H1 (cell line): ENCODE measurements at regions not wholly inside any gene's neighbourhood (a gene's known extent, or its start where the extent isn't known, plus 50 kb on each side); places are given as distances from the start of the nearest gene placed in this dataset.
A peak's percentile ranks its signal among the peaks of the same experiment; 100 is the strongest.

ENCODE experiments used
- CTCF ChIA-PET: fragments of 300-600 bp; sonication (Branson Sonifier 250); formaldehyde crosslinking; loops from one replicate; lab custom pipeline; 2021; ENCODE audit not compliant: partially characterized antibody; lab: Charles Lee
- POLR2A ChIA-PET: fragments of 300-600 bp; sonication (Branson Sonifier 250); formaldehyde crosslinking; loops from one replicate; lab custom pipeline; 2021; ENCODE audit warnings: inconsistent platforms; ENCODE audit not compliant: partially characterized antibody; lab: Charles Lee
- DNase-seq, 2 experiments: peaks; one replicate each; pipeline versions ENCODE4 v3.0.0 to v3.0.0-alpha.2; 2010 to 2022; ENCODE audit warnings: low spot score in 2 of 2, low read depth in 1 of 2, mixed read lengths in 1 of 2
- FAIRE-seq: peaks from 2 replicates; lab custom pipeline; 2011; peaks lifted over from hg19 to GRCh38; lab: Jason Lieb, UNC
- H2AFZ ChIP-seq: 2 replicates; pipeline ENCODE4 v1.8.1; 2012; ENCODE audit warnings: low read length, inconsistent platforms
- H2AK5ac ChIP-seq: 2 replicates; pipeline ENCODE4 v1.6.1; 2013; ENCODE audit warnings: low read depth, low read length
- H2BK120ac ChIP-seq: replicated peaks from 2 replicates; pipeline ENCODE3; 2013; ENCODE audit warnings: low read depth, low read length, inconsistent platforms
- H2BK12ac ChIP-seq: 2 replicates; pipeline ENCODE4 v1.6.1; 2013; ENCODE audit warnings: low read depth, low read length
- H2BK15ac ChIP-seq: 2 replicates; pipeline ENCODE4 v1.6.1; 2013; ENCODE audit warnings: low read length
- H2BK20ac ChIP-seq: 2 replicates; pipeline ENCODE4 v1.6.1; 2013; ENCODE audit warnings: low read length
- H2BK5ac ChIP-seq: 2 replicates; pipeline ENCODE4 v1.6.1; 2013; ENCODE audit warnings: low read depth, low read length
- H3K14ac ChIP-seq: 2 replicates; pipeline ENCODE4 v1.6.1; 2013; ENCODE audit warnings: inconsistent platforms; ENCODE audit not compliant: insufficient read length
- H3K18ac ChIP-seq: 2 replicates; pipeline ENCODE4 v1.6.1; 2013; ENCODE audit warnings: low read length; ENCODE audit errors: extremely low read depth
- H3K23ac ChIP-seq: 2 replicates; pipeline ENCODE4 v1.6.1; 2013; ENCODE audit warnings: inconsistent platforms; ENCODE audit not compliant: insufficient read length
- H3K23me2 ChIP-seq: 2 replicates; pipeline ENCODE4 v1.6.1; 2013; ENCODE audit warnings: low read depth, low read length
- H3K27ac ChIP-seq: 2 replicates; pipeline ENCODE4 v1.6.1; 2011; ENCODE audit warnings: low read depth, low read length, inconsistent platforms
- H3K27me3 ChIP-seq, 4 experiments: replicated peaks in 1 of 4; 1 replicate in 1 of 4; 2 replicates in 3 of 4; pipeline versions ENCODE4 v1.6.1 to v1.8.1; 2011 to 2013; ENCODE audit warnings: low read length in 3 of 4, mild to moderate bottlenecking in 3 of 4, inconsistent platforms in 2 of 4, mixed read lengths in 2 of 4, moderate library complexity in 1 of 4; ENCODE audit not compliant: control insufficient read depth in 3 of 4, insufficient read depth in 3 of 4; ENCODE audit errors: extremely low read depth in 1 of 4
- H3K36me3 ChIP-seq, 4 experiments: 2 replicates each; pipeline versions ENCODE4 v1.6.1 to v1.8.1; 2011 to 2013; ENCODE audit warnings: mild to moderate bottlenecking in 4 of 4, low read length in 3 of 4, moderate library complexity in 2 of 4, control low read depth in 1 of 4, inconsistent platforms in 1 of 4; ENCODE audit not compliant: insufficient read depth in 4 of 4, control insufficient read depth in 2 of 4
- H3K4ac ChIP-seq: replicated peaks from 2 replicates; pipeline ENCODE3; 2013; ENCODE audit warnings: low read length, low read depth, mixed read lengths, inconsistent platforms; ENCODE audit not compliant: insufficient read length
- H3K4me1 ChIP-seq, 4 experiments: replicated peaks in 1 of 4; 1 replicate in 1 of 4; 2 replicates in 3 of 4; pipeline versions ENCODE4 v1.6.1 to v1.8.1; 2011 to 2013; ENCODE audit warnings: low read length in 3 of 4, inconsistent platforms in 2 of 4, mixed read lengths in 1 of 4; ENCODE audit not compliant: insufficient read depth in 4 of 4, control insufficient read depth in 3 of 4
- H3K4me2 ChIP-seq, 2 experiments: 2 replicates each; pipeline versions ENCODE4 v1.6.1 to v1.8.1; 2011 to 2013; ENCODE audit warnings: low read depth in 2 of 2, low read length in 2 of 2, control low read depth in 1 of 2, inconsistent platforms in 1 of 2, mild to moderate bottlenecking in 1 of 2; ENCODE audit not compliant: insufficient read depth in 1 of 2
- H3K4me3 ChIP-seq, 4 experiments: fragments of 200-600, 300-600 bp in 1 of 4; sonication (generic), shearing (Covaris generic), sonication (Bioruptor Twin) in 1 of 4; 2 replicates each; pipeline versions ENCODE4 v1.5.1 to v1.8.1; 2011 to 2016; ENCODE audit warnings: low read length in 4 of 4, low read depth in 3 of 4, control low read depth in 2 of 4, inconsistent platforms in 2 of 4, mild to moderate bottlenecking in 2 of 4, mixed read lengths in 1 of 4, moderate library complexity in 1 of 4; ENCODE audit not compliant: insufficient read depth in 2 of 4; ENCODE audit errors: extremely low read depth in 1 of 4
- H3K56ac ChIP-seq: replicated peaks from 2 replicates; pipeline ENCODE3; 2013; ENCODE audit warnings: low read depth, mild to moderate bottlenecking, mixed read lengths, low read length, inconsistent platforms; ENCODE audit not compliant: insufficient read length
- H3K79me1 ChIP-seq: 2 replicates; pipeline ENCODE4 v1.6.1; 2013; ENCODE audit warnings: low read depth, low read length, control low read depth
- H3K79me2 ChIP-seq, 2 experiments: 2 replicates each; pipeline versions ENCODE4 v1.6.1 to v1.8.1; 2012 to 2013; ENCODE audit warnings: low read length in 2 of 2, mild to moderate bottlenecking in 2 of 2, inconsistent platforms in 1 of 2; ENCODE audit not compliant: insufficient read depth in 2 of 2, control insufficient read depth in 1 of 2
- H3K9ac ChIP-seq, 4 experiments: replicated peaks in 1 of 4; 1 replicate in 1 of 4; 2 replicates in 3 of 4; pipeline versions ENCODE4 v1.6.1 to v1.8.1; 2011 to 2013; ENCODE audit warnings: low read depth in 3 of 4, low read length in 3 of 4, control low read depth in 2 of 4, mild to moderate bottlenecking in 2 of 4, moderate library complexity in 2 of 4, inconsistent platforms in 1 of 4; ENCODE audit errors: extremely low read depth in 1 of 4
- H3K9me3 ChIP-seq, 2 experiments: 2 replicates each; pipeline versions ENCODE4 v1.6.1 to v1.8.1; 2012 to 2013; ENCODE audit warnings: mild to moderate bottlenecking in 2 of 2, moderate library complexity in 2 of 2, control low read depth in 1 of 2, inconsistent platforms in 1 of 2, low read depth in 1 of 2, low read length in 1 of 2, mixed read lengths in 1 of 2; ENCODE audit not compliant: insufficient read depth in 2 of 2
- H4K20me1 ChIP-seq, 2 experiments: replicated peaks in 1 of 2; 2 replicates each; pipeline versions ENCODE3 to v1.8.1; 2011 to 2013; ENCODE audit warnings: inconsistent platforms in 2 of 2, low read length in 2 of 2, mild to moderate bottlenecking in 1 of 2; ENCODE audit not compliant: insufficient read depth in 2 of 2, control insufficient read depth in 1 of 2
- H4K5ac ChIP-seq: 2 replicates; pipeline ENCODE4 v1.6.1; 2013; ENCODE audit warnings: low read length, low read depth, mixed read lengths, inconsistent platforms; ENCODE audit not compliant: insufficient read length
- H4K8ac ChIP-seq: 2 replicates; pipeline ENCODE4 v1.8.0; 2013; ENCODE audit warnings: mild to moderate bottlenecking, moderate library complexity, low read length, inconsistent platforms; ENCODE audit not compliant: insufficient read depth; ENCODE audit errors: extremely low read depth
- H4K91ac ChIP-seq: replicated peaks from 2 replicates; pipeline ENCODE3; 2013; ENCODE audit warnings: low read length, mixed read lengths, inconsistent platforms; ENCODE audit not compliant: insufficient read length
- ATF2 ChIP-seq: IDR thresholded peaks from 2 replicates; pipeline ENCODE4 v1.6.1; 2012; ENCODE audit warnings: low read length, inconsistent platforms
- BACH1 ChIP-seq: IDR thresholded peaks from 2 replicates; pipeline ENCODE4 v1.6.1; 2012; ENCODE audit warnings: low read length, improper control_type of control experiment
- BCL11A ChIP-seq, 2 experiments: IDR thresholded peaks; one replicate each; pipeline ENCODE4 v1.6.1; 2011; ENCODE audit warnings: low read depth in 2 of 2, low read length in 2 of 2, mild to moderate bottlenecking in 2 of 2
- CBX5 ChIP-seq: fragments of 300-800, 300-1000 bp; sonication (generic); IDR thresholded peaks from 2 replicates; pipeline ENCODE4 v1.7.1; 2016; ENCODE audit warnings: antibody characterized with exemption, low read length, low read depth
- CEBPB ChIP-seq: IDR thresholded peaks from 2 replicates; pipeline ENCODE4 v1.6.1; 2012; ENCODE audit warnings: low read depth, low read length
- KDM4A ChIP-seq: IDR thresholded peaks from one replicate; pipeline ENCODE4 v1.7.1; 2012; ENCODE audit warnings: low read depth, mild to moderate bottlenecking, moderate library complexity, low read length, inconsistent platforms; ENCODE audit not compliant: severe bottlenecking
- MAX ChIP-seq: IDR thresholded peaks from 2 replicates; pipeline ENCODE4 v1.6.1; 2012; ENCODE audit warnings: inconsistent platforms
- NANOG ChIP-seq: IDR thresholded peaks from 2 replicates; pipeline ENCODE4 v1.6.1; 2011; ENCODE audit warnings: low read length, low read depth, mild to moderate bottlenecking, inconsistent platforms; ENCODE audit not compliant: insufficient read depth, poor library complexity, severe bottlenecking
- NRF1 ChIP-seq: IDR thresholded peaks from 2 replicates; pipeline ENCODE4 v1.6.1; 2011; ENCODE audit warnings: mild to moderate bottlenecking, low read depth, low read length, improper control_type of control experiment
- POLR2A ChIP-seq, 2 experiments: IDR thresholded peaks; 1 replicate in 1 of 2; 2 replicates in 1 of 2; pipeline ENCODE4 v1.6.1; 2011; ENCODE audit warnings: low read depth in 2 of 2, low read length in 2 of 2, mild to moderate bottlenecking in 2 of 2; ENCODE audit errors: control extremely low read depth in 1 of 2
- RBBP5 ChIP-seq: IDR thresholded peaks from 2 replicates; pipeline ENCODE4 v1.7.1; 2012; ENCODE audit warnings: low read depth, mild to moderate bottlenecking, inconsistent platforms, low read length, moderate library complexity, borderline replicate concordance
- SIRT6 ChIP-seq: IDR thresholded peaks from one replicate; pipeline ENCODE4 v1.7.1; 2012; ENCODE audit warnings: low read length, inconsistent platforms
- SRF ChIP-seq: IDR thresholded peaks from 2 replicates; pipeline ENCODE4 v1.6.1; 2011; ENCODE audit warnings: mild to moderate bottlenecking, low read depth, low read length, moderate library complexity
- TAF7 ChIP-seq: optimal IDR thresholded peaks from 2 replicates; pipeline ENCODE3; 2011; ENCODE audit warnings: low read depth, mild to moderate bottlenecking, inconsistent platforms, low read length, moderate library complexity, borderline replicate concordance
- WGBS, 2 experiments: shearing (Covaris generic) in 1 of 2; methylation state at CpG; one replicate each; pipeline versions ENCODE4 v1.1.6 to v1.1.7; 2013 to 2015; ENCODE audit warnings: low lambda C conversion rate in 2 of 2, mixed read lengths in 2 of 2, inconsistent platforms in 1 of 2, low coverage in 1 of 2, missing lambda C conversion rate in 1 of 2; ENCODE audit not compliant: insufficient replicate concordance in 2 of 2, insufficient coverage in 1 of 2, insufficient read length in 1 of 2; ENCODE audit errors: extremely low coverage in 1 of 2, missing lambda C conversion rate in 1 of 2; 5-methylcytosine and 5-hydroxymethylcytosine counted together

GRCh38 chr14:43755707-43756106 lies 751.4 kb downstream of the FSCB start:
- Histone ChIP-seq H3K14ac (no peak overlapping the region), H2BK20ac (no peak overlapping the region), H4K8ac (no peak overlapping the region), H2AFZ (no peak overlapping the region), H2BK120ac (no peak overlapping the region), H3K23me2 (no peaks in the 10 kb centered on the region; the same call in 1 of the 2 replicates), H3K23ac (no peak overlapping the region), H2BK15ac (no peak overlapping the region), H3K27me3 (no peaks in the 10 kb centered on the region), H2AK5ac (no peak overlapping the region), H3K4me1 (peaks cover 2 to 13% (median 4%) of the 10 kb centered on the region in 4 experiments; a peak in 3 of 7 replicates), H3K56ac (no peak overlapping the region), H3K79me2 (no peaks in the 10 kb centered on the region), H2BK12ac (no peak overlapping the region), H3K4me3 (peak overlapping the region in 1 of 4 experiments; percentile 8; a peak in 1 of 8 replicates), H3K27ac (no peak overlapping the region), H4K91ac (no peak overlapping the region), H3K18ac (no peak overlapping the region), H4K20me1 (no peaks in the 10 kb centered on the region), H2BK5ac (no peak overlapping the region), H3K79me1 (no peaks in the 10 kb centered on the region), H3K9ac (no peak overlapping the region), H3K4me2 (no peak overlapping the region), H3K36me3 (peaks cover 0 to 9% (median 0%) of the 10 kb centered on the region in 4 experiments; a peak in 1 of 8 replicates), H4K5ac (peak overlapping the region; percentile 95), H3K9me3 (no peaks in the 10 kb centered on the region), H3K4ac (no peak overlapping the region)
- POLR2A ChIA-PET = interaction anchor here (1.0 kb wide), 1 partner anchor 24 kb away, joined by 4 read pairs; no protein-coding TSS in a partner anchor
- no peak for DNase-seq
- 88% methylated on average over 6 of the region's 6 CpGs; no CpG with 5 or more reads in 1 of the 2 experiments for WGBS, 2 experiments
- CTCF ChIA-PET = no interaction called here
- FAIRE-seq = no peak
- TF ChIP-seq MAX = no peak
- TF ChIP-seq BCL11A (IDR thresholded peaks at IDR 0.05; ENCODE audit: low read depth in 2 of 2, low read length in 2 of 2) = no peak
- TF ChIP-seq CEBPB = no peak
- no peak for TF ChIP-seq ATF2
- TF ChIP-seq TAF7 = no peak
- TF ChIP-seq NANOG = no peak
- TF ChIP-seq POLR2A (IDR thresholded peaks at IDR 0.05; ENCODE audit: control extremely low read depth in 1 of 2, low read depth in 2 of 2, low read length in 2 of 2) = no peak
- TF ChIP-seq SIRT6 = no peak
- TF ChIP-seq NRF1 = no peak
- TF ChIP-seq RBBP5 = no peak
- no peak for TF ChIP-seq BACH1
- TF ChIP-seq KDM4A = no peak
- TF ChIP-seq SRF = no peak
- no peak for TF ChIP-seq CBX5
